CD8-positive, alpha-beta memory T cell (primary cell): ENCODE measurements at regions not wholly inside any gene's neighbourhood (a gene's known extent, or its start where the extent isn't known, plus 50 kb on each side); places are given as distances from the start of the nearest gene placed in this dataset.
"Not testable (repeated sequence)": the region's sequence is repeated elsewhere in the genome, so short reads cannot be mapped to it uniquely, and the experiment has no call there.

Experiments
- CTCF ChIA-PET: fragments of 350-600 bp; sonication (Branson Sonifier 250); formaldehyde crosslinking; loops from one replicate; lab custom pipeline; 2021; ENCODE audit warnings: antibody characterized with exemption; lab: Charles Lee
- POLR2A ChIA-PET: fragments of 350-600 bp; sonication (Branson Sonifier 250); formaldehyde crosslinking; loops from one replicate; lab custom pipeline; 2021; ENCODE audit warnings: antibody characterized with exemption; lab: Charles Lee
- DNase-seq, 5 donors: peaks; one replicate each; pipeline versions ENCODE4 v3.0.0 to v3.0.0-alpha.2; 2020 to 2022; ENCODE audit warnings: mixed read lengths in 1 of 5
- H3K27ac ChIP-seq: one replicate; pipeline ENCODE4 v1.7.0; 2013; ENCODE audit warnings: low read depth, mild to moderate bottlenecking, low read length, moderate library complexity
- H3K27me3 ChIP-seq: 2 replicates; pipeline ENCODE4 v1.7.0; 2013; ENCODE audit warnings: low read length, mild to moderate bottlenecking; ENCODE audit not compliant: insufficient read depth, poor library complexity, severe bottlenecking
- H3K36me3 ChIP-seq: 2 replicates; pipeline ENCODE4 v1.7.0; 2013; ENCODE audit warnings: mild to moderate bottlenecking, low read length, moderate library complexity; ENCODE audit not compliant: insufficient read depth
- H3K4me1 ChIP-seq: 2 replicates; pipeline ENCODE4 v1.7.0; 2013; ENCODE audit warnings: mild to moderate bottlenecking, low read length, moderate library complexity; ENCODE audit not compliant: insufficient read depth
- H3K4me3 ChIP-seq: 2 replicates; pipeline ENCODE4 v1.7.0; 2013; ENCODE audit warnings: mild to moderate bottlenecking, low read length
- H3K9me3 ChIP-seq: 2 replicates; pipeline ENCODE4 v1.7.0; 2013; ENCODE audit warnings: mild to moderate bottlenecking, low read length
- H3K27ac Mint-ChIP-seq, 8 donors: one replicate each; pipeline ENCODE4 v1.8.0; 2020 to 2021; ENCODE audit warnings: mixed read lengths in 8 of 8, mild to moderate bottlenecking in 6 of 8, inconsistent platforms in 3 of 8, moderate library complexity in 3 of 8
- H3K27me3 Mint-ChIP-seq, 2 donors: one replicate each; pipeline ENCODE4 v1.8.0; 2020 to 2021; ENCODE audit warnings: mixed read lengths in 2 of 2, mild to moderate bottlenecking in 1 of 2, moderate library complexity in 1 of 2
- H3K36me3 Mint-ChIP-seq, 3 donors: one replicate each; pipeline ENCODE4 v1.8.0; 2020 to 2021; ENCODE audit warnings: mixed read lengths in 3 of 3, inconsistent platforms in 1 of 3, mild to moderate bottlenecking in 1 of 3
- H3K4me1 Mint-ChIP-seq, 3 donors: one replicate each; pipeline ENCODE4 v1.8.0; 2020 to 2021; ENCODE audit warnings: mixed read lengths in 3 of 3, inconsistent platforms in 1 of 3, mild to moderate bottlenecking in 1 of 3
- H3K4me3 Mint-ChIP-seq, 7 donors: one replicate each; pipeline ENCODE4 v1.8.0; 2020 to 2021; ENCODE audit warnings: mixed read lengths in 7 of 7, mild to moderate bottlenecking in 6 of 7, moderate library complexity in 4 of 7, inconsistent platforms in 2 of 7
- H3K9me3 Mint-ChIP-seq, 5 donors: one replicate each; pipeline ENCODE4 v1.8.0; 2020 to 2022; ENCODE audit warnings: mixed read lengths in 5 of 5, mild to moderate bottlenecking in 3 of 5, moderate library complexity in 2 of 5, inconsistent platforms in 1 of 5

DNA sequence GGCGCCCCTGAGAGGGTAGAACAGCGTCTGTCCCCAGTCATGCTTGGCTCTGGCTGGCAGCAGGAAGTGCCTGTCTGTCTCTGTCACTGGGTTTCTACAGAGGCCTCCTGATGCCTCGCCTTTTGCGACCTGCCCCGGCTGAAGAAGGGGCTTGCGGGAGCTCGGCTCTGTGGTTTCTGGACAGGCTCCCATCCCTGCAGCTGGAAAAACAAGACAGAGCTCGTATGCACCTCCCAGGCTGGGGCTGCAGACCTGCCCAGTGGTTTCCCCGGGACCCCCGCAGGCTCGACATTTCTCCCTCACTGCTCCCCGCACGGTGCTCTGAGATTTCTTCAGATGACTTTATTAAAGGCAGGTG, 57.0 kb upstream of the SORCS2 start:
- H3K4me3 Mint-ChIP-seq, result no peak overlapping the region
- H3K27ac Mint-ChIP-seq, result peak overlapping the region in 1 of 8 donors; percentile 65
- H3K36me3 Mint-ChIP-seq, result no peaks in the 10 kb centered on the region
- no peaks in the 10 kb centered on the region for H3K4me1 ChIP-seq
- no peaks in the 10 kb centered on the region for H3K9me3 ChIP-seq
- H3K27ac ChIP-seq, result no peak overlapping the region
- H3K4me3 ChIP-seq, result no peak overlapping the region
- H3K27me3 Mint-ChIP-seq, result peaks cover 8% of the 10 kb centered on the region in 2 donors
- H3K36me3 ChIP-seq, result no peaks in the 10 kb centered on the region
- CTCF ChIA-PET, result no interaction called here
- H3K9me3 Mint-ChIP-seq, result no peaks in the 10 kb centered on the region
- POLR2A ChIA-PET, result no interaction called here
- no peak for DNase-seq
- H3K4me1 Mint-ChIP-seq, result no peaks in the 10 kb centered on the region
- no peaks in the 10 kb centered on the region for H3K27me3 ChIP-seq

DNA sequence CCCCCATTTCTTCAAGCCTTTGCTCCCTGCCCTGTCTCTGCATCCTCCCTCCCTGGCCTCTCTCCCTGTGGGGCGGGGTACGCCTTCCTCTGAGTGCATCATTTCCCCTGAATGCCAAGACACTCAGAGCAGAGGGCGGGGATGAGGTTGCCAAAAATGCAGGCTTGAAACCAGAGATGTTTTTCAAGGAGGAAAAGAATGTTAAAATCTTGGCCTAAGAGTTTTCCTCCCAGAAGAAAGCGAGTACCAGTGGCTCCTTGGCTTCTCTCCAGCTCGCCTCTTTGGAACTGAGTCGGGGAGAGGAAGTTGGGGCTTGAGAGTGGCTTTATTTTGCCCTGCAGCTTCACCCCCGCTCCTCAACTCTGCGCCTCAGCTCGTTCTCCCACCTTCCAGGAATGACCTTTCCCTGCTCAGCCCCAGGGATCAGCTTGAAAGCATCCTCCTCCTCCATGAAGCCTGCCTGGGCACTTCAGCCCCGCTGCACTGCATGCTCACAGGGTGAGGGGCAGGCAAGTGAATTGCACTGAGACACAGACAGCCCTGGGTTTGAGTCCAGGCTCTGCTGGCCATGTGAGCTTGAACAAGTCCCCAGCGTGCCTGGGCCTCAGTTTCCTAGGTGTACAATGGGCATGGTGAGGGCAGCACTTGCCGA, 57.5 kb upstream of the SORCS2 start:
- Histone ChIP-seq H3K27ac (no peak overlapping the region), H3K27me3 (no peaks in the 10 kb centered on the region), H3K4me1 (no peaks in the 10 kb centered on the region), H3K4me3 (no peak overlapping the region), H3K9me3 (no peaks in the 10 kb centered on the region), H3K36me3 (no peaks in the 10 kb centered on the region)
- H3K4me3 Mint-ChIP-seq, result peak overlapping the region in 1 of 7 donors; percentile 59
- H3K27ac Mint-ChIP-seq, result peak overlapping the region in 1 of 8 donors; percentile 65
- CTCF ChIA-PET, result no interaction called here
- H3K9me3 Mint-ChIP-seq, result no peaks in the 10 kb centered on the region
- no peak for DNase-seq
- no peaks in the 10 kb centered on the region for H3K36me3 Mint-ChIP-seq
- POLR2A ChIA-PET, result no interaction called here
- no peaks in the 10 kb centered on the region for H3K4me1 Mint-ChIP-seq
- peaks cover 3 to 6% of the 10 kb centered on the region in 2 donors for H3K27me3 Mint-ChIP-seq

DNA sequence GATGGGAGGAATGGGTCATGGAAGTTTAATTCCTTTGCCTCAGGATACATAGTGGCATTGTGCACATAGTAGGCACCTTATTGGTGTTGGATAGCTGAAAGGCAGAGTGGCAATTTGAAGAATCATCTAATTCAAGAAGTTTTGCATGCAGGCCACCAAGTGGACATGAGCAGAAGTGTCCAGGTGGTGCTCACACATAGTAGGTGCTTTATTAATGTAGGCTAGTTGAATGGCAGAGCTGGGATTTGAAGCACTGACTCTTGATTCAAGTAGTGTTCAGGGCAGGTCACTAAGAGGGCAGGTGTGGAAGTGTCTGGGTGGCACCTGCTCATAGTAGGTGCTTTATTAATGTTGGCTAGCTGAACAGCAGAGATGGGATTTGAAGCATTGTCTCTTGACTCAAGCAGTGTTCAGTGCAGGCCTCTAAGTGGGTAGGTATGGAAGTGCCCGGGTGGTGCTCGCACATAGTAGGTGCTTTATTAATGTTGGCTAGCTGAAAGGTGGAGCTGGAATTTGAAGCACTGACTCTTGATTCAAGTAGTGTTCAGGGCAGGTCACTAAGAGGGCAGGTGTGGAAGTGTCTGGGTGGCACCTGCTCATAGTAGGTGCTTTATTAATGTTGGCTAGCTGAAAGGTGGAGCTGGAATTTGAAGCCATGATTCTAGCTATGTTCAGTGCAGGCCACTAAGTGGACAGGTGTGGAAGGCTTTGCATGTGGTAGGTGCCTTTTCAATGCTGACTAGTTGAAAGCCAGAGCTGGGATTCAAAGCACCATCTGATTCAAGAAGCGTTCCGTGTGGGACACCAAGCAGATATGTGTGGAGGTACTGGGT, 58.3 kb upstream of the SORCS2 start:
- H3K36me3 Mint-ChIP-seq, CTCF ChIA-PET, H3K27ac ChIP-seq, H3K27me3 ChIP-seq, H3K9me3 Mint-ChIP-seq, H3K36me3 ChIP-seq, DNase-seq, H3K4me3 ChIP-seq, POLR2A ChIA-PET, H3K4me1 Mint-ChIP-seq, H3K27me3 Mint-ChIP-seq, H3K9me3 ChIP-seq, H3K27ac Mint-ChIP-seq, H3K4me1 ChIP-seq, H3K4me3 Mint-ChIP-seq: not testable (repeated sequence)

DNA sequence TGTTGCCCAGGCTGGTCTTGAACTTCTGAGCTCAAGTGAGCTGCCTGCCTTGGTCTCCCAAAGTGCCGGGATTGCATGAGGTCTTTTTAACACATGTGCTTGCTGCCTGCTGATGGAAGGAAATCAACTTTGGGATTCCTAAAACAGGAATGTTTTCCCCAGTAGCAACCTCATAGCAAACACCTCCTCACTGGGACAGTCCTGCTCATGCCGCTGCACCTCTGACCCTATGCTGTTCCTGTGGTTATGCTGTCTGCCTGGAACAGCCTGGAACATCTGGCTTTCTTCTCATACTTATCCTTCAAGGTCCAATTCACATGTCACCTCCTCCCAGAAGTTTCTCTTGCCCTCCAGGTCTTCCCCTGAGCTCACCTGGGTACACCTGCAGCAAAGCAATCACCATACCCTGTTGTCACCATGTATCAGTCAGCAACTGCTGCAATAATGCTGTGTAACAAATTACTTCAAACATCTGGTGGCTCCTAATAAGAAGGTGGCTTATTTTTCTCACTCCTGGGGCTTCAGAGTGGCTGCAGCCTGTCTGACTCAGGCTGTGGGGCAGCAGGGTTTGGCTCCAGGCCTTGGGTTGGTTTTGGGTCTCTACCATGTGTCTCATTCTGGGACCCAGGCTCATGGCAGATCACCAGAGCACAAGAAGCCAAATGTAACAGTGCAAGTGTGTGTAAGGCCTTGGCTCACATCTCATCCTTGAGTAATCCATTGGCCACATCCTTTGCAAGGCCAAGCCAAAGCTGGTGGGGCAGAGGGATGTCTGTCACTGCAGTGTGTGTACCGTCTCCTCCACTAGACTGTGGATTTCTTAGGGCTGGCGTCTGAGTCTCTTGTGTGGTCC, 59.4 kb upstream of the SORCS2 start:
- Mint-ChIP-seq H3K9me3 (no peaks in the 10 kb centered on the region), H3K27me3 (peaks cover 2 to 6% of the 10 kb centered on the region in 2 donors), H3K36me3 (no peaks in the 10 kb centered on the region), H3K4me1 (no peaks in the 10 kb centered on the region), H3K27ac (no peak overlapping the region), H3K4me3 (no peak overlapping the region)
- no peak for DNase-seq
- no peaks in the 10 kb centered on the region for H3K36me3 ChIP-seq
- no peak overlapping the region for H3K4me3 ChIP-seq
- no peaks in the 10 kb centered on the region for H3K27me3 ChIP-seq
- POLR2A ChIA-PET, result no interaction called here
- CTCF ChIA-PET, result no interaction called here
- no peaks in the 10 kb centered on the region for H3K4me1 ChIP-seq
- H3K27ac ChIP-seq, result no peak overlapping the region
- H3K9me3 ChIP-seq, result no peaks in the 10 kb centered on the region

DNA sequence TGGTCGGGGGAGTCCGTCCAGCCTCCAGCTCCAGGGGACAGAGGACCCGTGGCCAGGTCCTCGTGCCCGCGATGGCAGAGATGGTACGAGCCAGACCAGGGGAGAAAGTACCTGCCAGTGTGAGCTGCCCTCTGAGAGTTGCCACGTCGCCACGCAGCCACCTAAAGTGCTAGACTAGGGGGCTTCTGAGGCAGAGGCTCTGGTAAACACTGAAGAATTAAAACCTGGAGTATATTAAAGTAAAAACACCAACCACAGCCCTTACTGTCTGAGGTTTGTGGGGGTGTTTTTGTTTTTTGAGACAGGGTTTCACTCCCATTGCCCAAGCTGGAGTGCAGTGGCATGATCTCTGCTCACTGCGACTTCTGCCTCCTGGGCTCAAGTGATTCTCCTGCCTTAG, 60.1 kb upstream of the SORCS2 start:
- DNase-seq, result no peak
- ChIA-PET CTCF (no interaction called here), POLR2A (no interaction called here)
- no peak overlapping the region for H3K27ac Mint-ChIP-seq
- H3K4me1 Mint-ChIP-seq, result no peaks in the 10 kb centered on the region
- H3K36me3 Mint-ChIP-seq, result no peaks in the 10 kb centered on the region
- no peak overlapping the region for H3K27ac ChIP-seq
- no peaks in the 10 kb centered on the region for H3K4me1 ChIP-seq
- peaks cover 7 to 10% of the 10 kb centered on the region in 2 donors for H3K27me3 Mint-ChIP-seq
- H3K4me3 Mint-ChIP-seq, result no peak overlapping the region
- no peaks in the 10 kb centered on the region for H3K9me3 Mint-ChIP-seq
- no peaks in the 10 kb centered on the region for H3K36me3 ChIP-seq
- no peak overlapping the region for H3K4me3 ChIP-seq
- H3K27me3 ChIP-seq, result no peaks in the 10 kb centered on the region
- H3K9me3 ChIP-seq, result no peaks in the 10 kb centered on the region

DNA sequence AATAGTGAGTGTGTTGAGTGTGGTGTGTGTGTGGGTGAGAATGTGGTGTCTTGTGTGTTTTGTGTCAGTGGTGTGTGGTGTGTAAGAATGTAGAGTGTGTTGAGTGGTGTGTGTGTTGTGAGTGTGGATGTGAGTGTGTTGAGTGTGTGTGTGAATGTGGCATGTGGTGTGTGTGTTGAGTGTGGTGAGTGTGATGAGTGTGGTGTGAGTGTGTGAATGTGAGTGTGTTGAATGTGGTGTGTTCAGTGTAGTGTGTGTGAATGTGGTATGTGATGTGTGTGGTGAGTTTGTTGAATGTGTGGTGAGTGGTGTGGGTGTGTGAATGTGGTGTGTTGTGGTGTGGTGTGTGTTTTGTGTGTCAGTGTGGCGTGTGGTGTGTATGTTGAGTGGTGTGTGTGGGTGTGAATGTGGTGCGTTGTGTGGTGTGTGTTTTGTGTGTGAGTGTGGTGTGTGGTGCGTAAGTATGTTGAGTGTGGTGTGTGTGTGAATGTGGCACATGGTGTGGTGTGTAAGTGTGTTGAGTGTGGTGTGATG, 60.8 kb upstream of the SORCS2 start:
- Histone ChIP-seq H3K36me3 (no peaks in the 10 kb centered on the region), H3K27ac (no peak overlapping the region), H3K9me3 (no peaks in the 10 kb centered on the region), H3K4me1 (no peaks in the 10 kb centered on the region), H3K4me3 (no peak overlapping the region), H3K27me3 (no peaks in the 10 kb centered on the region)
- Mint-ChIP-seq H3K27ac (no peak overlapping the region), H3K9me3 (no peaks in the 10 kb centered on the region), H3K36me3 (no peaks in the 10 kb centered on the region), H3K4me3 (no peak overlapping the region), H3K27me3 (peaks cover 6 to 8% of the 10 kb centered on the region in 2 donors), H3K4me1 (no peaks in the 10 kb centered on the region)
- ChIA-PET CTCF (no interaction called here), POLR2A (no interaction called here)
- no peak for DNase-seq

DNA sequence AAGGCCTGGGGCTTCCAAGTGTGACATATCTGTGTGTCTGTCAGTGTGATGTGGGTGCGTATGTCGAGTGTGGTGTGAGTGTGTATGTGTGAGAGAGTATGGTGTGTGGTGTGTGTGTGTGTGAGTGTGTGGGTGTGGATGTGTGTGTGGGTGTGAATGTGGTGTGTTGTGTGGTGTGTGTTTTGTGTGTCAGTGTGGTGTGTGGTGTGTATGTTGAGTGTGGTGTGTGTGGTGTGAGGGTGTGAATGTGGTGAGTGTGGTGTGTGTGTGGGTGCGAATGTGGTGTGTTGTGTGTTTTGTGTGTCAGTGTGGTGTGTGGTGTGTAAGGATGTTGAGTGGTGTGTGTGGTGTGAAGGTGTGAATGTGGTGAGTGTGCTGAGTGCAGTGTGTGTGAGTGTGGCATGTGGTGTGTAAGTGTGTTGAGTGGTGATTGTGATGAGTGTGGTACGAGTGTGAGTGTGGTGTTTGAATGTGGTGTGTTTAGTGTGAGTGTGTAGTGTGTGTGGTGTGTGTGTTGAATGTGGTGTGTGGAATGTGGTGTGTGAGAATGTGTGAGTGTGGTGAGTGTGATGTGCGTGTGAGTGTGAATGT, 61.6 kb upstream of the SORCS2 start:
- ChIA-PET POLR2A (no interaction called here), CTCF (no interaction called here)
- Histone ChIP-seq H3K9me3 (no peaks in the 10 kb centered on the region), H3K4me1 (no peaks in the 10 kb centered on the region), H3K4me3 (no peak overlapping the region), H3K27ac (no peak overlapping the region), H3K27me3 (no peaks in the 10 kb centered on the region), H3K36me3 (no peaks in the 10 kb centered on the region)
- Mint-ChIP-seq H3K4me1 (no peaks in the 10 kb centered on the region), H3K36me3 (no peaks in the 10 kb centered on the region), H3K9me3 (no peaks in the 10 kb centered on the region), H3K27me3 (peaks cover 4 to 11% of the 10 kb centered on the region in 2 donors), H3K27ac (no peak overlapping the region), H3K4me3 (no peak overlapping the region)
- no peak for DNase-seq
